ENCODE measurements at regions not wholly inside any gene's neighbourhood (a gene's known extent, or its start where the extent isn't known, plus 50 kb on each side); places are given as distances from the start of the nearest gene placed in this dataset.

GRCh38 chr3:46080969-46081345, 53.7 kb upstream of the XCR1 start:
- Histone ChIP-seq H3K4me1 (replicated peaks in 1 of 2; ENCODE audit: control insufficient read depth in 2 of 2, insufficient read depth in 2 of 2, low read length in 2 of 2) (no peaks in the 10 kb centered on the region; a peak in 1 of 5 replicates), H3K9ac (ENCODE audit: insufficient read depth in 1 of 2, low read depth in 2 of 2, low read length in 2 of 2) (no peak overlapping the region), H3K27me3 (ENCODE audit: control insufficient read depth in 2 of 2, insufficient read depth in 2 of 2, low read length in 2 of 2) (peaks cover under 1 to 3% of the 10 kb centered on the region in 2 experiments; a peak in 3 of 5 replicates), H3K4me2 (ENCODE audit: insufficient read depth, low read length) (no peak overlapping the region), H3K79me2 (ENCODE audit: control insufficient read depth, insufficient read depth, low read length) (no peaks in the 10 kb centered on the region), H3K27ac (ENCODE audit: extremely low read depth, low read depth, low read length) (no peak overlapping the region), H4K20me1 (replicated peaks; ENCODE audit: control insufficient read depth, insufficient read depth, low read length) (no peaks in the 10 kb centered on the region), H3K4me3 (no peak overlapping the region), H3K9me3 (replicated peaks; ENCODE audit: control insufficient read depth, insufficient read depth, low read depth, low read length) (no peaks in the 10 kb centered on the region), H3K9me1 (ENCODE audit: control insufficient read depth, insufficient read depth, low read length) (no peaks in the 10 kb centered on the region), H2AFZ (ENCODE audit: low read depth, low read length) (no peak overlapping the region), H3K36me3 (ENCODE audit: control insufficient read depth, insufficient read depth, low read length) (no peaks in the 10 kb centered on the region)
- FAIRE-seq (no peak), DNase-seq (ENCODE audit: extremely low read depth in 1 of 4, low spot score in 3 of 4) (no peak), ATAC-seq (no peak)
- intact Hi-C loops (cut with micrococcal nuclease): loop anchor here (10.0 kb wide), 1 partner anchor 124 kb away; the partner anchor contains the start of gene CCR1
- TF ChIP-seq, protein P1, sequence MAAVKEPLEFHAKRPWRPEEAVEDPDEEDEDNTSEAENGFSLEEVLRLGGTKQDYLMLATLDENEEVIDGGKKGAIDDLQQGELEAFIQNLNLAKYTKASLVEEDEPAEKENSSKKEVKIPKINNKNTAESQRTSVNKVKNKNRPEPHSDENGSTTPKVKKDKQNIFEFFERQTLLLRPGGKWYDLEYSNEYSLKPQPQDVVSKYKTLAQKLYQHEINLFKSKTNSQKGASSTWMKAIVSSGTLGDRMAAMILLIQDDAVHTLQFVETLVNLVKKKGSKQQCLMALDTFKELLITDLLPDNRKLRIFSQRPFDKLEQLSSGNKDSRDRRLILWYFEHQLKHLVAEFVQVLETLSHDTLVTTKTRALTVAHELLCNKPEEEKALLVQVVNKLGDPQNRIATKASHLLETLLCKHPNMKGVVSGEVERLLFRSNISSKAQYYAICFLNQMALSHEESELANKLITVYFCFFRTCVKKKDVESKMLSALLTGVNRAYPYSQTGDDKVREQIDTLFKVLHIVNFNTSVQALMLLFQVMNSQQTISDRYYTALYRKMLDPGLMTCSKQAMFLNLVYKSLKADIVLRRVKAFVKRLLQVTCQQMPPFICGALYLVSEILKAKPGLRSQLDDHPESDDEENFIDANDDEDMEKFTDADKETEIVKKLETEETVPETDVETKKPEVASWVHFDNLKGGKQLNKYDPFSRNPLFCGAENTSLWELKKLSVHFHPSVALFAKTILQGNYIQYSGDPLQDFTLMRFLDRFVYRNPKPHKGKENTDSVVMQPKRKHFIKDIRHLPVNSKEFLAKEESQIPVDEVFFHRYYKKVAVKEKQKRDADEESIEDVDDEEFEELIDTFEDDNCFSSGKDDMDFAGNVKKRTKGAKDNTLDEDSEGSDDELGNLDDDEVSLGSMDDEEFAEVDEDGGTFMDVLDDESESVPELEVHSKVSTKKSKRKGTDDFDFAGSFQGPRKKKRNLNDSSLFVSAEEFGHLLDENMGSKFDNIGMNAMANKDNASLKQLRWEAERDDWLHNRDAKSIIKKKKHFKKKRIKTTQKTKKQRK (IDR thresholded peaks at IDR 0.05; ENCODE audit: borderline replicate concordance, low read depth, low read length): no peak
- TF ChIP-seq U2AF1 (optimal IDR thresholded peaks at IDR 0.05; ENCODE audit: low read depth, low read length): no peak
- TF ChIP-seq IRF1 (CRISPR knock-in tag; IDR thresholded peaks at IDR 0.05; ENCODE audit: borderline replicate concordance): no peak
- TF ChIP-seq RBM22 (IDR thresholded peaks at IDR 0.05; ENCODE audit: low read depth, low read length, poor library complexity, severe bottlenecking): no peak
- in situ Hi-C loops (cut with MboI): loop anchor here (10.0 kb wide), 1 partner anchor 1046 kb away; no protein-coding TSS in a partner anchor
- BruUV-seq (replicated peaks): no TSS peak
- WGBS (ENCODE audit: insufficient coverage, low coverage, missing lambda C conversion rate): 0% methylated on average over 2 of the region's 2 CpGs
- ChIA-PET CTCF (ENCODE audit: low intra/inter-chr PET ratio) (interaction anchor here (0.7 to 7.4 kb wide), 4 partner anchors 31 to 320 kb away, joined by 3 to 123 read pairs (median 14); no protein-coding TSS in a partner anchor), POLR2A (interaction anchor here (0.6 to 1.8 kb wide), 3 partner anchors 10 to 104 kb away, joined by 3 to 4 read pairs (median 3); no protein-coding TSS in a partner anchor)
